Stimulated activated CD4-positive, alpha-beta T cell treated with anti-CD3 and anti-CD28 coated beads, Interleukin-4, amount 100 ng/mL, for 24 hours (primary cell): ENCODE measurements at regions not wholly inside any gene's neighbourhood (a gene's known extent, or its start where the extent isn't known, plus 50 kb on each side); places are given as distances from the start of the nearest gene placed in this dataset.

Experiments
- DNase-seq: peaks from one replicate; pipeline ENCODE4 v3.0.0-alpha.2; 2020

DNA sequence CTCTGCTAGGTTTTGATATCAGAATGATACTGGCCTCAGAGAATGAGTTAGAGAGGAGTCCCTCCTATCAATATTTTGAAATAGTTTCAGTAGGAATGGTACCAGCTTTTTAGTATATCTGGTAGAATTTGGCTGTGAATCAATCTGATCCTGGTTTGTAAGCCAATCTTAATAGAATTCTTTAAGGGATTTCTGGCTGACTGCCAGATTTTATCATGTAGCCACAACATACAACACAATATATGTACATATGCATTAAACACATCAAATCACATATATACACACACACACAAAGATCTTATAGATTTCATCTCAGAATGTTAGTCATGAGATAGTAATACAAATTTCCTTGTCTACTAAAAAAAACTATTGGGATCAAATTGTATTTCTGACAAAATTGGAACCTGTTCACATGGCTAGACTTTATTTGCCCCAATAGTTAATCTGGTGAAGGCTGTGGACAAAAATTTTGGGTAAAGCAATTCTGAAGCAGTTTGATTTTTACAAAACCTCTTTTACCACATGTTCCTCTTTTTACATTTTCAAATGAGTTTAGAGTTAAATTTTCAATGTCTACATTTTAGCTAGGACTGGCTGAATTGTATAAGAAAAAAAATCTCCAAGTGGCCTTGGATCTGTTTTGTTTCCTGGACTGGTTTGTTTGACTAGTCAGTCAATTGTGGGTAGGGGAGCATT lies 151.7 kb downstream of the FASLG start:
- DNase-seq = no peak

GRCh38 chr1:172811694-172812093 lies 152.8 kb downstream of the FASLG start:
- DNase-seq = no peak

- DNase-seq = no peak
Observed at GRCh38 chr1:172812118-172812517, 153.2 kb downstream of the FASLG start.

GRCh38 chr1:172813330-172813729 lies 154.4 kb downstream of the FASLG start:
- no peak for DNase-seq

DNA sequence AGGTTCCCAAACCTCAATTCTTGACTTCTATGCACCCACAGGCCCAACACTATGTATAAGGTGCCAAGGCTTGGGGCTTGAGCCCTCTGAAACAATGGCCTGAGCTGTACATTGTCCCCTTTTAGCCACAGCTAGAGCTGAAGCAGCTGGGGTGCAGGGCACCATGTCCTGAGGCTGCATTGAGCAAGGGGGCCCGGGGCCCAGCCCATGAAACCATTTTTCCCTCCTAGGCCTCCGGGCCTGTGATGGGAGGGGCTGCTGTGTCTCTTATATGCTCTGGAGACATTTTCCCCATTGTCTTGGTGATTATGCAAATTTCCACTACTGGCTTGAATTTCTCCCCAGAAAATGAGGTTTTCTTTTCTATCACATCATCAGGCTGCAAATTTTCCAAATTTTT lies 155.5 kb downstream of the FASLG start:
- DNase-seq = no peak

GRCh38 chr1:172815740-172816139 lies 156.8 kb downstream of the FASLG start:
- DNase-seq = no peak

- DNase-seq = peak; percentile 64
Observed at GRCh38 chr1:172818841-172819527, 160.1 kb downstream of the FASLG start.

DNA sequence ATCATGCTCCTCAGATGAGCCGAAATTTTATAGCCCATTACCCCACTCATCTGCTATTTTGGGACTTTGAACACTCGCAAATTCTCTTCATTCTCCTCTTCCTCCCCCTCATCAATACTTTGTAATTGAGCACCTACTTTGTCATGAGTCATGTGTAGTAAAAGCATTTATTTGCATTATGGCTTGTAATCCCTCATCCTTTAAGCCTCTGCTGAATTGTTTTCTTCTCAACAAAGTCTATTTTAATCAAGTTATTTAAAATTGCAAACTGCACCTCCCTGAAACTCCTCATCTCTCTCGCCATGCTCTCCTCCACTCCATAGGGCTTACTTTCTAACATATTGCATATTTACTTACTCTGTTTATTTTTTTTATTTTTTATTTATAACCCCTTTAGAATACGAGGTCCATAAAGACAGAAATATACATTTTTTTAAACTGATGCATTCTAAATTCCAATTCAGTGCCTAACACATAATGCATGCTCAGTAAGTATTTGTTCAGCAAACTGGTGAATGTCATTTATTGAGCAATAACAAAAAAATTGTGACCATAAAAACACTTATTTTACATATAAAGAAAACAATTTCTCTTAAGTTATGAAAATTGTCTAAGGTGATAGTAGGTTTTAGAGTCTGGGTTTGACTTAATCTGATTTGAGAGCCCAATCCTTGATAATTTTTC lies 161.7 kb downstream of the FASLG start:
- DNase-seq = no peak

DNA sequence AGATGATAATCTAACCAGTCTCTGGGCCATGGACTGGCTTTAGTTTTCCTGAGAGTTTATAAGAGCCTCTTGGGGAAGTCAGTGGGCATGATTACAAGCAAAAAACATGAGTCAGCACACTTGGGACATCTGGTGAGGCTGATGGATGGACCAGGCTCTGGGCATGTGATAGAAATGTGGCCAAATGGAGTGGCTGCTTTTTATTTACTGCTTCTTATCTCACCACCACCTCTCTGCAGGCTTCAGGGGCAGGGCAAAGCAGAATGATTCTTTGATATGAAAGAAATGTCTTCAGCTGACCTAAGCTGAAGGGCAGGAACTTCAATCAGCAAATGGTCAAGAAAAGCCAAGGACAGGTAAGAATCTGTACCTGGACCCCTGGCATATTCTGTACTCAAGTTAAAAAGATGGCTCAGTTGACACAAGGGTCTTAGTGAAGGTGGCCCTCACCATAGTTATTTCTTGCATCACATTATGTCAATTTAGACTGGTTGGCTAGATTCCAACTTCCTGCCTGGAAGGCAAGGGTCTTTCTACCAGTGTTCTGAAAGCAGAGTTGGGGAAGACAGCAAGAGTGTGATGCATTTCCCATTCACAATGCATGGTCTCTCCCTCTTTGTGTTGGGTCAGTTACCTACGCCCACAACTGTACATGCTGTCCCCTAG lies 162.8 kb downstream of the FASLG start:
- no peak for DNase-seq

GRCh38 chr1:172822886-172823285 lies 164.0 kb downstream of the FASLG start:
- DNase-seq = no peak

DNA sequence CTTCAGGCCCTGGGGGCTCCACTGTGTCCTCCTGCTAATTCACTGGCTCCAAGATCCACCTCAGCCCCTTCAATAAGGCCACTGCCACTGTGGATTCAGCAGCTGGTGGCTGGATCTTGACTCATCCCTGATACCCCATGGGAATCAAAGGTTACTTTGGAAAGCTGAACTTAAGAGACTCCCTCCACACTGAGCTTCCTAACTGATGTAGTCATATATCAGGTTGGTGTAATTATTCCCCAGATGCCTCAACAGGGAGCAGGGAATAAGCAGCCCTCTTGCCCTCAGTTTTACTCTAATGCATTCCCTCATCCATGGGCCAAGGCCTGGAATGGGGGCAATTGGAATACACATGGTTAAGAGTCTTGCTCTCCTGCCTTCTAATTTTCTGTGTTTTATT lies 164.6 kb downstream of the FASLG start:
- DNase-seq = no peak

- no peak for DNase-seq
Observed at GRCh38 chr1:172824209-172824608, 165.3 kb downstream of the FASLG start.

GRCh38 chr1:172826096-172826741 lies 167.3 kb downstream of the FASLG start:
- DNase-seq = no peak

GRCh38 chr1:172827301-172827700 lies 168.4 kb downstream of the FASLG start:
- no peak for DNase-seq

DNA sequence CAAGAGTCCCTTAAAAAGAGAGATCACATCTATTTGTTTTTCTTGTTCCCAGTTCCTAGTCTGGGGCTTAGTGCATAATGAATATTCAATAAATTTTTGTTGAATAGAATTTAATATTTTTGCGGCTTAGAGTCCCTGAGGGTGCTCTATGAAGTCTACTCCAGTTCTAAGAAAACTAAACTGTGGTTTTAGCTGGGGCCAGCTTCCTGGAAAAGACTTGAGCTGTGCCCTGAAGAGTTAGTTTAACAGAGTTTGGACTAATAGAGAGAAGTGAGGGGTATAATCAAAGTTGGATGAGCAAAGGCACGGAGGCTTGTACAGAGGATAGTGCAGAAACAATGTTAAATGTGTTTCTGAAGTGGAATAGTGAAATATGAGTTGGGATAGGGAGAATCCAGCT lies 168.9 kb downstream of the FASLG start:
- DNase-seq = no peak

DNA sequence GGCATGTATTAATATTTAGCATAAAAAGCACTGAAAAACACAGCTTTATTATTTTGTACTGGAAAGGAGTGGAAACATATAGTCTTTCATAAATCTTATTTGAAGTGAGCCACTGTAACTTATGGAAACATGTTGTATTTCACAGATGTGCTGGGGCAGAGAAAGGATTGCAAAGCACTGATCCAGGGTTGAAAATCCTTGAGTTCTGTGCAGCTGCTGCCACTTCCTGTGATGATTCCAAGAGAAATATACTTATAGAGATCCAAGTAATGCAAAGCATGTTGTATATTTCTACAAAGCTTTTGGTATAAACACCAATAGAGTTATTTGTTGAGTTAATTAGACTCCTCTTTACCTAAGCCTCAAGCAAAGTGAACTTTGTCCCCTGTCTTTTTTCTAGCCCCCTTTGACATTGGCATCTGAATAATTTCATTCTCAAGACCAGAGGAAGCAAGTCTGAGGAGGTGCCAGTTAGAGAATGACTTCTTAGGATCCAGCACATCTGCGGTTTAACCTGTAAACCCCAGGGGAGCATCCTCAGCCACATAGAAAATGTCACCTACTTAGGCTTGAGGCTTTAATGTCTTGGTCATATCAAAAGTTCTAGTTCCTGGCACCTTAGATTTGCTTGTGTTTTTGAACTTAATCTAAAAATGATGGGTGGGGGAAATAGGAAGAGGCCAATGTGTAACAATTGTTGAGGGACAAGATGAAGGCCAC lies 173.3 kb downstream of the FASLG start:
- DNase-seq = no peak

DNA sequence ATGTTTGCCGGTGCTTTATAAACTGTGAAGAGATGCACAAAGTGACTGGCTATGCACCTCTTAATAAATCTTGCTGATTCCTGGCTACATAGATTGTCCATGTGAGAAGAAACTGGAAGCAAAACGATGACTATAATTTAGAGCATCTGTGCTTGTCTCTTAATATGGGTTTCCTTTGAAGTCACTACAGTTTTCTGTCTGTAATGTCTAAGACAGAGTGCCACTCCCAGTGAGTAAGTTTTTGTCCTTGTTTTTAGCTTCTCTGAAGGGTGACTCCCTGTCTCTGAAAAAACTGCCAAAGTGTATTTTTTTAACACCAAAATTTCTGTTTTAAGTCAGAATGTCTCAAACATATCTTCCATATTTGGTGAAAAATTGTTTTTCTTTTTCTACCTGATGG lies 175.1 kb downstream of the FASLG start:
- no peak for DNase-seq

GRCh38 chr1:172834609-172835008 lies 175.7 kb downstream of the FASLG start:
- DNase-seq = no peak

- DNase-seq = no peak
Observed at GRCh38 chr1:172835834-172836233, 176.9 kb downstream of the FASLG start.

- DNase-seq = peak; percentile 41
Observed at GRCh38 chr1:172837816-172838679, 179.1 kb downstream of the FASLG start.

DNA sequence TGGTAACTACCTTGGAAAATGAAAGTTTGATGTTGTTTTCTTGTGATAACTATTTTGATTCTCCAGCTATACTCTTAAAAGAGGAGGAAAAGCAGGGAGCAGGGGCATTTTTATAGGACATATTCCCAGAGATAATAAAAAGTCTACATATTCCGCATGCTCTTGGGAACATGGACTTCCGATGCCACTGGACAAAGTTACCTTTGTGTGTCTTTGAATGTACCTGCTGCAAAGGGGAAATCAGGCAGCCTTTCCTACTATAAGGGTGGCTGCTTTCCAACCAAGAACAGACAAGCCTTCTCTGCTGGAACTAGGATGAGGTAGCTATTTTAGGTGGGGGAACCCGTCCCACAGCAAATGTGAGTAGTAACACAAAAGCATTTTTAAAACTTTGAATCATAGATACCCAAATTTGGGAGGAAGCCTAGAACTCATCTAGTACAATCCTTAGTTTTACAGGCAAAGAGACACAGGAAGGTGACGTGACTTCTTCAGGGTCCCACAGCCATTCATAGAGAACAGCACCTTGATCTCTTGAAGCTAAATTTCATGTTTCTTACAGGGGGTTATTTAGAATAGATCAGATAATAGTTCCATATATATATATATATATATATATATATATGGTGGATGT lies 179.9 kb downstream of the FASLG start:
- no peak for DNase-seq
